GM21515 (cell line): ENCODE measurements at regions not wholly inside any gene's neighbourhood (a gene's known extent, or its start where the extent isn't known, plus 50 kb on each side); places are given as distances from the start of the nearest gene placed in this dataset.

Experiments used
- ATAC-seq: cut with Tn5 transposase; IDR thresholded peaks from one replicate; pipeline ENCODE4 v1.9.1; 2021; ENCODE audit not compliant: unreplicated experiment

- ATAC-seq = peak; percentile 59
These were observed 346.9 kb upstream of the DAB1 start for GRCh38 chr1:57770772-57771171.

- ATAC-seq = no peak
These were observed 346.4 kb upstream of the DAB1 start for GRCh38 chr1:57770236-57770635.

GRCh38 chr1:57761628-57762027 is 337.8 kb upstream of the DAB1 start:
- no peak for ATAC-seq

GRCh38 chr1:57752843-57753242 is 329.0 kb upstream of the DAB1 start:
- no peak for ATAC-seq

GRCh38 chr1:57748719-57749118 is 324.9 kb upstream of the DAB1 start:
- ATAC-seq = no peak

GRCh38 chr1:57747818-57748217 is 324.0 kb upstream of the DAB1 start:
- no peak for ATAC-seq

DNA sequence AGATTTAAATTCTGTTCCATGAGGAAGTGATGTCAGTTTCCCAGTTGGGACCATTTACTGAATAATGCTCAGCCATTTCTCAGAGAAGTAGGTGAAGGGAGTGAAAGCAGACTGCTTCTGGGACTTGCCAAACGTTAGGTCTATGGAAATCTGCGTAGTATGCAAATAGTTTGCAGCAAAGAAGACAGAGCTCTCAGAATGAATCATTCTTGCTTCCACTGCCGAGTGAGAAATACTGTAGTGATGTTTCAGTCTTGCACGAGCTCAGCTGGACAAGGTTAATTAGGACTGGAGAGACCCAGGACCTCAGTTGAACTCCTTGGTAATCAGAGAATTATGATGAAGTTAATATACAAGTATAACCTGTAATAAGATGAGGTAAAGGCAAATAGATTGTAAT is 317.7 kb upstream of the DAB1 start:
- no peak for ATAC-seq

DNA sequence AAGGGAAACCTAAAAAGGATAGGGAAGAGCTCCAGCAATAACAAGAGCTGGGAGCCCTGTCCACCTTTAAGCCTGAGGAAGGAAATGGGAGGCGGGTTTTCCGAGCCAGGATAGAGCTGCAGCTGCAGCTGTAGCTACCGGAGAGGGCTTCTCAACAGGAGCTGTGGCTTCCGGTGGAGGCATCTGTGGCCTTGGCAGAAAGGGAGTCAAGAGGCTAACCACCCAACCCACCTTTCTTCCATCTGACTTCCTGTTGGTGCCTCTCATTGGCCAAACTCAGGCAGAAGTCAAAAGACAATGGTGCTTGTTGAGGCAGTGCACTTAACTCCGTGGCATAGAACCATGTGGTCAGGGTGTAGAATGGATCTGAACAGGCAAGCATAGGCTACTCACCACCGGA is 313.1 kb upstream of the DAB1 start:
- no peak for ATAC-seq

DNA sequence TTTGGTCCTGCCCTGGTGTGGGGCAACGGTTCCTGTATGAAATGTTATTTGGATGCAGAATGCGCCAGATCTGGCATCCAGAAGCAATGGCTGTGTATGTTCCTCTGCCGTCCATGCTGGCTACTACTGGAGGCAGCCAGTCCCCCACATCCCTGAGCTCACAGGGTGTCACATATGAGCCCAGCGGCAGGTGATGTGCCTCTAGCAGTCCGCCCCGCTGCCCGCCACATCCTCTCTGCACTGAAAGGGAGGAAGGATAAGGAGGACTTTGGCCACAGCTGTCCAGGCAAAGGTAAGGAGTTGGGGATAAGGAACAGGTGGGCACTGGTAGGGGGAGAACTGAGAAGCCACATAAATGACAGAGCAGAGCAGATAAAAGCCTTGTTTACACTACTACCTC is 305.3 kb upstream of the DAB1 start:
- no peak for ATAC-seq

- ATAC-seq = no peak
These were observed 303.3 kb upstream of the DAB1 start for GRCh38 chr1:57727121-57727520.

DNA sequence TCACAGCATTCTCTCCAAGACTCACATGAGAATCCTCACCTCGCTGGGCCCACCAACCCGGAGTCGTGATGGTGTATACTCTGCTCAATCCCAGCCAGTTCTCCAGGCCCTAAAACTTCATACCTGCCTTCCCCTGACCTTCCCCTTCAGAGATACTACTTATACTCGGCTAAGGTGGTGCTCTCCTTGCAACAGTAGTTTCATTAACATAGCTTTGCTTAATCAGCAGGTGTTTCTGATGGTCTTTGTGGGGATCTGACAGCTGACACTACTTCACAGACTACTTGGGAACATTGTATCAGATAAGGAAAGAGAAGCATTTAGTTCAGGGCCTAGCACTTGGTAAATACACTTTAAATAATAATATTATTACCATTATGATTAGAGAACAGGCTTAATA is 301.5 kb upstream of the DAB1 start:
- no peak for ATAC-seq

- ATAC-seq = no peak
These were observed 300.7 kb upstream of the DAB1 start for GRCh38 chr1:57724535-57724934.

- ATAC-seq = no peak
These were observed 298.6 kb upstream of the DAB1 start for GRCh38 chr1:57722285-57722978.

- no peak for ATAC-seq
These were observed 297.1 kb upstream of the DAB1 start for GRCh38 chr1:57721001-57721400.

- ATAC-seq = no peak
These were observed 295.4 kb upstream of the DAB1 start for GRCh38 chr1:57719274-57719673.

DNA sequence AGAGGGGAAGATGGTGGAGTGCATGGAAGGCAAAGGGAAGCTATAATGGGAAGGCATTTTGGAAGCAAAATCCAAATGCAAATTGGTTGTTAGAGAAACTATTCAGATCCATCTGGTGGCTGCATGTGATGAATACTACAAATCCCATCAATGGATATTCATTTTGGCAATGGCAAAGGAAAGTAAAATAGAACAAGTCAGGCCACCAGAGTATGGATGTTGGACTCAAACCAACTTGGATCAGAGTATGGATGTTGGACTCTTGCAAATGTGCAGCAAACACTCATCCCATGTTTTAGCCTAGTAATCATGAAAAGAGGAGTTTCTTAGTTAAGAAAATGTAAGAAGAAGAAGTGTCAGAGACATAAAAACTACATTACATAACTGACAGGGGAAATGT is 289.6 kb upstream of the DAB1 start:
- ATAC-seq = no peak

GRCh38 chr1:57712846-57713245 is 289.0 kb upstream of the DAB1 start:
- no peak for ATAC-seq

DNA sequence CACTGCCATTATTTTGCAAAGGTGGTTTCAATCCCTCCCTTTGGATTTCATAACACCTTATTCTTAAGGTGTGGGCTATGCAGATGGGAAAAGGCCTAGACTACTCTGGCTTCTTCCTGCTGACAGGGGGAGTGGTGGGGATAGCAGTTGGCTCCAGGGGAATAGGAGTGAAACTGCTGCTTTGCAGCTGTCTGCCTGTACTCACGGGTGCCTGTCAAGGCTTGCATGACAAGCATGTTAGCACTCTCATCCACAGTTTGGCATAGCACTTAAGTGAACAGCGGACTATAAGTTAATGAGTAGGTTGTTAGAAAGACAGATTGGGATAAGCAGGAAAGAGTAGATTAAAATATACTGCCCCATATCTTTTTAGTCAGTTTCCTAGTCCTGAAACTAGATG is 287.5 kb upstream of the DAB1 start:
- no peak for ATAC-seq

DNA sequence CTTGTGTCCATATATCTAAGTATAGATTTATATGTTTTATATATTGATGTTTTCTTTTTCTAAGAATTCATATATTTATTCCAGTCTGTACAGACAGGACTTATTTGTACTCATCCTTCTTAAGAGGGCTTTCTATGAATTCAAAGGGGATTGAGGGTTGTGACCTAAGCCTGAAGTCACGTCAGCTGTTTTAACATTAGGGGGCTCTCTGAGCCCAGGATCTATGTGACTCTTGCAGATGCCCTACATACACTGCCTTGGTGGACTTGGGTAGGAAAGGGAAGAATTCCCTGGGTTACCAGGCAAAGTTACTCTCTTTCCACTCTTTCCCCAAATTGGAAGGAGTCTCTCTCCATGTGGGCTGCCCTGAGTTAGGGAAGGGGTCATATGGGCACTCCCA is 283.8 kb upstream of the DAB1 start:
- no peak for ATAC-seq

- ATAC-seq = no peak
These were observed 281.0 kb upstream of the DAB1 start for GRCh38 chr1:57704811-57705210.

- no peak for ATAC-seq
These were observed 280.4 kb upstream of the DAB1 start for GRCh38 chr1:57704231-57704630.

GRCh38 chr1:57696904-57697303 is 273.0 kb upstream of the DAB1 start:
- ATAC-seq = no peak

DNA sequence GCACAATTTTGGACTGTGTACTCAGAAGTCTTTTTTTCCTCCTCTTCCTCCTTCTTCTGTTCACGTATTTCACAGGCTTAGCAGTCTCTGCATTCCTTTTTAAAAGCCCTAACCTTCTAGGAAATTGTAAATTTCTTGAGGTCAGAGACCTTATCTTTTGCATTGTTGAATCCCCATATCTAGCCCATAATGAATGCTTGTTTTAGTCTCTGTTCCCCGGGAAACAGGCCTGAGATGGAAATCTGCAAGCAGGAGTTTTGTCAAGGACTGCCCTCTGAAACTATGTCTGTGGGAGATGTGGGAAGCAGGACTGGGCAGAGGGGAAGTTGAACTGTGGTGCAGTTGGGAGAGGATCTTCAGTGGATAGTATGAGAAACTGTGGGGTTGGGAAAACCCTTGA is 272.2 kb upstream of the DAB1 start:
- ATAC-seq = no peak

DNA sequence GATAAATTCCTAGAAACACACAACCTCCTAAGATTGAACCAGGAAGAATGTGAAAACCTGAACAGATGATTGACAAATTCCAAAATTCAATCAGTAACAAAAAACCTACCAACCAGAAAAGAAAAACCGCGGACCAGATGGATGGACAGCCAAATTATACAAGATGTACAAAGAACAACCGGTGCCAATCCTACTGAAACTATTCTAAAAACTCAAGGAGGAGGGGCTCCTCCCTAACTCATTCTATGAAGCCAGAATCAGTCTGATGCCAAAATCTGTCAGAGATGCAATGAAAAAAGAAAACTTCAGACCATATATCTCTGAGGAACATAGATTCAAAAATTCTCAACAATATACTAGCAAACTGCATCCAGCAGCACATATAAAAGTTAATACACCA is 262.4 kb upstream of the DAB1 start:
- ATAC-seq = no peak
